ENCODE measurements at regions not wholly inside any gene's neighbourhood (a gene's known extent, or its start where the extent isn't known, plus 50 kb on each side); places are given as distances from the start of the nearest gene placed in this dataset.

- H3K27ac ChIP-seq: no peak overlapping the region
- TF ChIP-seq EP300 (IDR thresholded peaks at IDR 0.05): no peak
- no peak for TF ChIP-seq CTCF (IDR thresholded peaks at IDR 0.05)
- TF ChIP-seq POLR2A (IDR thresholded peaks at IDR 0.05): no peak
- TF ChIP-seq POLR2AphosphoS5 (IDR thresholded peaks at IDR 0.05): no peak
- DNase-seq (no peak), ATAC-seq (ENCODE audit: low FRiP score in 2 of 2) (no peak)
- H3K9me3 ChIP-seq: no peaks in the 10 kb centered on the region
- H3K36me3 ChIP-seq: no peaks in the 10 kb centered on the region
- H3K4me3 ChIP-seq: no peak overlapping the region
- H3K27me3 ChIP-seq: no peaks in the 10 kb centered on the region
- H3K4me1 ChIP-seq: no peaks in the 10 kb centered on the region
Measured at GRCh38 chr12:87290505-87290904, 738.7 kb downstream of the C12orf50 start.

GRCh38 chr12:87283886-87284285, 745.3 kb downstream of the C12orf50 start:
- no peaks in the 10 kb centered on the region for H3K4me1 ChIP-seq
- ATAC-seq (ENCODE audit: low FRiP score in 2 of 2): no peak
- no peaks in the 10 kb centered on the region for H3K27me3 ChIP-seq
- DNase-seq: no peak
- peaks cover 0 to 3% (median 0%) of the 10 kb centered on the region in 4 donors for H3K9me3 ChIP-seq
- no peak overlapping the region for H3K4me3 ChIP-seq
- H3K36me3 ChIP-seq: no peaks in the 10 kb centered on the region
- H3K27ac ChIP-seq: no peak overlapping the region
- no peak for TF ChIP-seq CTCF (IDR thresholded peaks at IDR 0.05)

- Histone ChIP-seq H3K4me3 (no peak overlapping the region), H3K27me3 (no peaks in the 10 kb centered on the region), H3K27ac (no peak overlapping the region), H3K4me1 (no peaks in the 10 kb centered on the region), H3K36me3 (no peaks in the 10 kb centered on the region), H3K9me3 (peaks cover 0 to 3% (median 0%) of the 10 kb centered on the region in 4 donors)
- ATAC-seq (ENCODE audit: low FRiP score in 2 of 2): no peak
- no peak for DNase-seq
- TF ChIP-seq CTCF (IDR thresholded peaks at IDR 0.05): no peak
- no peak for TF ChIP-seq POLR2AphosphoS5 (IDR thresholded peaks at IDR 0.05)
- no peak for TF ChIP-seq EP300 (IDR thresholded peaks at IDR 0.05)
- TF ChIP-seq POLR2A (IDR thresholded peaks at IDR 0.05): no peak
Measured at GRCh38 chr12:87283111-87283510, 746.1 kb downstream of the C12orf50 start.

- H3K27ac ChIP-seq: no peak overlapping the region
- WGBS, 2 donors: 91 to 94% methylated on average over 1 of the region's 1 CpG
- no peaks in the 10 kb centered on the region for H3K27me3 ChIP-seq
- no peaks in the 10 kb centered on the region for H3K36me3 ChIP-seq
- no peaks in the 10 kb centered on the region for H3K4me1 ChIP-seq
- DNase-seq (no peak), ATAC-seq (ENCODE audit: low FRiP score in 2 of 2) (no peak)
- TF ChIP-seq POLR2AphosphoS5 (IDR thresholded peaks at IDR 0.05) (no peak), EP300 (IDR thresholded peaks at IDR 0.05) (no peak), POLR2A (IDR thresholded peaks at IDR 0.05) (no peak)
- no peak overlapping the region for H3K4me3 ChIP-seq
- peaks cover 0 to 3% (median 0%) of the 10 kb centered on the region in 4 donors for H3K9me3 ChIP-seq
Measured at GRCh38 chr12:87280893-87281292, 748.3 kb downstream of the C12orf50 start.

GRCh38 chr12:87280356-87280755, 748.8 kb downstream of the C12orf50 start:
- Histone ChIP-seq H3K4me1 (no peaks in the 10 kb centered on the region), H3K36me3 (no peaks in the 10 kb centered on the region), H3K27ac (no peak overlapping the region), H3K4me3 (no peak overlapping the region), H3K9me3 (peaks cover 0 to 3% (median 0%) of the 10 kb centered on the region in 4 donors), H3K27me3 (no peaks in the 10 kb centered on the region)
- DNase-seq: no peak
- ATAC-seq (ENCODE audit: low FRiP score in 2 of 2): no peak
- WGBS, 2 donors: 59 to 71% methylated on average over 2 of the region's 2 CpGs
- TF ChIP-seq CTCF (IDR thresholded peaks at IDR 0.05): no peak
- no peak for TF ChIP-seq POLR2AphosphoS5 (IDR thresholded peaks at IDR 0.05)
- no peak for TF ChIP-seq POLR2A (IDR thresholded peaks at IDR 0.05)
- no peak for TF ChIP-seq EP300 (IDR thresholded peaks at IDR 0.05)

Data from upper lobe of left lung (tissue), 6 donors.